H1 (cell line): ENCODE measurements at regions not wholly inside any gene's neighbourhood (a gene's known extent, or its start where the extent isn't known, plus 50 kb on each side); places are given as distances from the start of the nearest gene placed in this dataset.

Source experiments
- CTCF ChIP-seq, 3 experiments: IDR thresholded peaks; 1 replicate in 2 of 3; 2 replicates in 1 of 3; pipeline versions ENCODE4 v1.5.1 to v1.6.1; 2011; ENCODE audit warnings: low read length in 3 of 3, mild to moderate bottlenecking in 3 of 3, inconsistent platforms in 2 of 3, low read depth in 1 of 3, moderate library complexity in 1 of 3; ENCODE audit not compliant: insufficient read depth in 1 of 3; ENCODE audit errors: control extremely low read depth in 1 of 3
- EP300 ChIP-seq, 2 experiments: IDR thresholded peaks; 1 replicate in 1 of 2; 2 replicates in 1 of 2; pipeline ENCODE4 v1.6.1; 2011 to 2012; ENCODE audit warnings: low read depth in 2 of 2, low read length in 2 of 2, mild to moderate bottlenecking in 2 of 2, borderline replicate concordance in 1 of 2, inconsistent platforms in 1 of 2, moderate library complexity in 1 of 2
- POLR2A ChIP-seq, 2 experiments: IDR thresholded peaks; 1 replicate in 1 of 2; 2 replicates in 1 of 2; pipeline ENCODE4 v1.6.1; 2011; ENCODE audit warnings: low read depth in 2 of 2, low read length in 2 of 2, mild to moderate bottlenecking in 2 of 2; ENCODE audit errors: control extremely low read depth in 1 of 2
- RFX5 ChIP-seq: IDR thresholded peaks from 2 replicates; pipeline ENCODE4 v1.6.1; 2011; ENCODE audit warnings: low read depth, low read length, improper control_type of control experiment, borderline replicate concordance
- SP1 ChIP-seq: IDR thresholded peaks from 2 replicates; pipeline ENCODE4 v1.6.1; 2011; ENCODE audit warnings: low read depth, low read length
- TAF1 ChIP-seq: IDR thresholded peaks from 2 replicates; pipeline ENCODE4 v1.6.1; 2011; ENCODE audit warnings: mild to moderate bottlenecking, low read depth, low read length
- USF2 ChIP-seq: IDR thresholded peaks from 2 replicates; pipeline ENCODE4 v1.6.1; 2011; ENCODE audit warnings: low read length, improper control_type of control experiment
- ZNF274 ChIP-seq: IDR thresholded peaks from 2 replicates; pipeline ENCODE4 v1.7.0; 2012; ENCODE audit warnings: low read length, borderline replicate concordance; ENCODE audit errors: extremely low read depth

DNA sequence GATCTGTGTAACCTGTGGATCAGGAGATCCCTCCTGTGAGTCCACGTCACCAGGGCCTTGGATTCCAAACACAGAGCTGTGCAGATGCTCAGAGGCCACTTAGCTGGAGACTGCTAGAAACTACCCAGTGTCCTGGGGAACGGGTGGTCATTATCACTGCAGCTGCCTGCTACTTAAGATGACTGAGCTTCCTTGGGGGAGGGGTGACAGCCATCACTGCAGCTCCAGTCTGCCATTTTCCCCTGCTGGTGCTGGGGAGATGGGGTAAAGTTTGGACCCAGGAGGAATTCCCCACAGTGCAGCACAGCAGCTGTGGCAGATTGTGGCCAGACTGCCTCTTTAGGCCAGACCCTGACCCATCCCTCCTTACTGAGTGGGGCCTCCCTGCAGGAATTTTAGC, 78.8 kb upstream of the VOPP1 start:
- TF ChIP-seq POLR2A (IDR thresholded peaks at IDR 0.05; ENCODE audit: control extremely low read depth in 1 of 2, low read depth in 2 of 2, low read length in 2 of 2) (no peak), RFX5 (no peak), EP300 (IDR thresholded peaks at IDR 0.05; ENCODE audit: borderline replicate concordance in 1 of 2, low read depth in 2 of 2, low read length in 2 of 2) (no peak), SP1 (no peak), ZNF274 (no peak), CTCF (IDR thresholded peaks at IDR 0.05; ENCODE audit: control extremely low read depth in 1 of 3, insufficient read depth in 1 of 3, low read depth in 1 of 3, low read length in 3 of 3) (no peak), USF2 (no peak), TAF1 (no peak)
